ENCODE measurements at regions not wholly inside any gene's neighbourhood (a gene's known extent, or its start where the extent isn't known, plus 50 kb on each side); places are given as distances from the start of the nearest gene placed in this dataset.

GRCh38 chr3:163878396-163878795 lies 1199.9 kb downstream of the SI start:
- TF ChIP-seq JUN (IDR thresholded peaks at IDR 0.05; ENCODE audit: borderline replicate concordance, insufficient read depth, insufficient read length, low read depth) (no peak), EZH2 (IDR thresholded peaks at IDR 0.05; ENCODE audit: borderline replicate concordance, low read depth, low read length, severe bottlenecking) (no peak), POLR2A (IDR thresholded peaks at IDR 0.05; ENCODE audit: low read depth, low read length) (no peak)
- TF ChIP-seq, protein P1, sequence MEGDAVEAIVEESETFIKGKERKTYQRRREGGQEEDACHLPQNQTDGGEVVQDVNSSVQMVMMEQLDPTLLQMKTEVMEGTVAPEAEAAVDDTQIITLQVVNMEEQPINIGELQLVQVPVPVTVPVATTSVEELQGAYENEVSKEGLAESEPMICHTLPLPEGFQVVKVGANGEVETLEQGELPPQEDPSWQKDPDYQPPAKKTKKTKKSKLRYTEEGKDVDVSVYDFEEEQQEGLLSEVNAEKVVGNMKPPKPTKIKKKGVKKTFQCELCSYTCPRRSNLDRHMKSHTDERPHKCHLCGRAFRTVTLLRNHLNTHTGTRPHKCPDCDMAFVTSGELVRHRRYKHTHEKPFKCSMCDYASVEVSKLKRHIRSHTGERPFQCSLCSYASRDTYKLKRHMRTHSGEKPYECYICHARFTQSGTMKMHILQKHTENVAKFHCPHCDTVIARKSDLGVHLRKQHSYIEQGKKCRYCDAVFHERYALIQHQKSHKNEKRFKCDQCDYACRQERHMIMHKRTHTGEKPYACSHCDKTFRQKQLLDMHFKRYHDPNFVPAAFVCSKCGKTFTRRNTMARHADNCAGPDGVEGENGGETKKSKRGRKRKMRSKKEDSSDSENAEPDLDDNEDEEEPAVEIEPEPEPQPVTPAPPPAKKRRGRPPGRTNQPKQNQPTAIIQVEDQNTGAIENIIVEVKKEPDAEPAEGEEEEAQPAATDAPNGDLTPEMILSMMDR (IDR thresholded peaks at IDR 0.05; ENCODE audit: extremely low read depth in 1 of 2, insufficient read depth in 1 of 2, low read depth in 1 of 2, low read length in 2 of 2) = no peak

All from endothelial cell of umbilical vein (primary cell).